NCI-H748 treated with DMSO at 0.1 percent for 48 hours (cell line): ENCODE measurements at regions not wholly inside any gene's neighbourhood (a gene's known extent, or its start where the extent isn't known, plus 50 kb on each side); places are given as distances from the start of the nearest gene placed in this dataset.

ENCODE experiments used
- DNase-seq: peaks from one replicate; lab custom pipeline; 2025; lab: John Stamatoyannopoulos, UW

DNA sequence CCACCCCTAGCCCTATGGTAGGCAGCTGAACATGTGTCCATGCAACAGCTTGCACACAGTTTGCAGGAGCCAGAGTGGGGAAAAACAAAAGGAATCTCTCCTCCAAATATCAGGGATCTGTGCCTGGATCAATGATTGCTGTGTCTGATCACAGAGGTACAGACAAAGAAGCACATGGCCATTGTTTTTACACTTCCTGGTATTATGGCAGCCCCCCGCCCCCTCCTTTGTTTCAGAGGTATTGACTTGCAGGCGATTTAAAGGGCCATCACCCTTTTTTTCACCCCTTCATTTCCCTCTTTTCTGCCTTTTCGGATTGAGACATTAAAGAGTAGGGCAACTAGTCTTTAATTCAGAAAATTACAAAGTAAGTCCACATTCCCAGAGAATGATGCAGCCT is 453.0 kb upstream of the LUZP2 start:
- DNase-seq, result no peak

DNA sequence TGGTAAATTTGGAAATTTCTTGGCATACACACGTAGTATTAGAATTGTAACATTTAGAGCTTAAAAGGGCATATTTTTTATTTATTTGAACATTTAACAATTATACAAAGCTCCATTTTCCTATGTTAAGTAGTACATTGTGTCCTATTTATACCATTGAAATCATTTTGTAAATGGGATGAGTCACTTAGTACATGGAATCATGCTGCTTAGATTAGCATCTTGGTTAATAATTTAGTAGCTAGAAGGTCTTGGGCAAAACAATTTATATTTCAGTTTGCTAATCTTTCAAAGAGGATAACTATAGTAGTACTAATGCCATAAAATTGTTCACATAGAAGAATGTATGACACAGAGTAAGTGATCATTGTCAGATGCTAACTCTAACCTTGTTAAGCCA is 450.1 kb upstream of the LUZP2 start:
- no peak for DNase-seq

DNA sequence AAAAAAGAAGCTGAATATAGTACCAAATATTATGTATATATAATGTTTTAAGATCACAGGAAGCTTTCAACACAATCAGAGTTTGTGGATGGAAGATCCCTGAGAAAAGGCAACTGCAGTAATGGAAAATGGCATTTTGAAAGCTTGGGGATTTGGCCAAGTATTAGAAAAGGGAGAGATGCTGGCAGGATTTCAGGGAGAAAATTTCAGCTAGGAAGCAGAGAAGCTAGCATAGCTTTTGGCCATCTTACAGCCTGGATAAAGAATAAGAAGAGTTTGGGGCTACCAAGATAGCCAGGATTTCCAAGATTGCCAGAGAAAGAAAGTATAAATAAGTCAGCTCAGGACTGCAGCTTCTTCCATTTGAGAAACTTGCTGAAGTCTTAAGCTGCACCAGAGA is 440.8 kb upstream of the LUZP2 start:
- no peak for DNase-seq

GRCh38 chr11:24060125-24060524 is 436.7 kb upstream of the LUZP2 start:
- no peak for DNase-seq

DNA sequence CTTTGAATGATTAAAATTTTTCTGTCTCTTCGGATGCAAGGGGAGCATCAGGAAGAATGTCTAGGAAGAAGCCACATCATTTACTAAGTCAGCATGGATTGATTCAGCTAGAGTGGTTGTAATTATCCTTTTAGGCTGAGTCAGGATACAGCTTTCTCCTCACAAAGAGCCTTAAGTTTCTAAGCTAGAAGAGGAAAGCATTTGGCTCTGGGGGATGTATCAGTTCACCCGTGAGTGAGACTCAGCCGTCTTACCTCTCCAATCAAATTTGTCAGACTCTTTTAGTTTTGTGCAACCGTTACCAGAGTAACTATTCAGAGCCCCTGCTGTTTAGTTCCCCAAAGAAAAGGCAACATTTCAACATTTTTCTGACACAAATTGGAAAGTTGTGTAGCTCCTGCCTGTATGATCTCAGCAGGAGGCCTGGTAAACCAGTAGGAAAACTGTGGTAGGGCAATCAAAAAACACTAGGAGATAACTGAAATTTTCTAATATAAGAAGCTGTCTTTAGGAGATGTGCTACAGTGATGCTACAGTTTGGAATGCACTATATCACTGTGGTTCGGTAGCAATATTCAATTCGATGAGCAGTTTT is 432.4 kb upstream of the LUZP2 start:
- no peak for DNase-seq

- no peak for DNase-seq
Observed at GRCh38 chr11:24068197-24068596, 428.7 kb upstream of the LUZP2 start.

DNA sequence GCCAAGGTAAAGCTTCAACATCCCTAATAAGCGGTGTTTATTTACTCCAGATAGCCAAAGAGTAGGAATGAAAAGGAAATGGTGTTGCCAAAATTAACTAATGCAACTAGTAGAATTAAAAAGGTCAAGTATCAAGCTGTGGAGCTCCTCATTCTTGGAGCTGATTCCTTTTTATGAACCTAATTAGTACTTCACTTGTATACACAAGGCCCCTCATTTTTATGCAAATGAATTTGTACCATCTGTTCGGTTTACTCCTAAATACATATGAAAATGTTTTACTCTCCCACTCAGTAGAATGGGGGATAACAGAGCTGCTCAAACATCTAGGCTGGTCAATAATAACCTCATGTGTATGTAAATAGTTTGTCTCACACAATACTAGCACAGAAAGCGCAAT is 426.4 kb upstream of the LUZP2 start:
- no peak for DNase-seq

- no peak for DNase-seq
Observed at GRCh38 chr11:24078018-24078417, 418.8 kb upstream of the LUZP2 start.

DNA sequence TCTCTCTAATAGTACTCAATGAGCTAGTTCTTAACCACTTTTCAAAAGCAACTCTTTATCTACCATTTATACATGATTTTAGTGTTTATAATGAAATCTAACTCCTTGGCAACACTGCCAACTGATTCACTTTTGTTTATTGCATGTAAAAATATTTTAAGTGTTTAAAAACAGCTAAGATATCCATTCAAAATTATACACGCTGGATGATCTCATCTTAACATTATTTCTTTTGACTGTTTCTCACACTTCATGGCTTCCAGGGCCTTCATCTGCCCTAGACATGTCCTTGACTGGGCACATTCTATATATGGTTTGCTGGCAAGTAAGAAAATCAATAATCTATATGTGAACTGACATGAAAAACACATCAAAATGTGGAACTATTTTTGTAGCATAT is 414.6 kb upstream of the LUZP2 start:
- DNase-seq, result no peak

DNA sequence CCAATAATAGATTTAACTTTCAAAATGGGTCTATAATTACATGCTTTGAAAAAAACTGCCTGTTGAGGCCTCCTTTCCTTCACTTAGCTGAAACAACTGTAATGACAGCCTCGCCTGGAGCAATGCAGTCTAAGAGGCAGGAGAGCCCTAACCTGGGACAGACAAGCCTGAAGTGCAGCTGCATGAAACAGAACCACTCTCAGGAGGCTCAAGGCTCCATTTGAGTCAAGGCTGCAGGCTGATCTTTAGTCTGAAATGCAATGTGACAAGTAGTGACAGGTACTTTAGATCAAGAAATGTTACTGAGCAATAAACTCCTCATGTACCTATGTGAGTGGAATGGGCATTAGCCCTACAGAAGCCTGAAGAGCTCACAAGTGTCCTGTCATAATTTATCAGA is 414.0 kb upstream of the LUZP2 start:
- no peak for DNase-seq

DNA sequence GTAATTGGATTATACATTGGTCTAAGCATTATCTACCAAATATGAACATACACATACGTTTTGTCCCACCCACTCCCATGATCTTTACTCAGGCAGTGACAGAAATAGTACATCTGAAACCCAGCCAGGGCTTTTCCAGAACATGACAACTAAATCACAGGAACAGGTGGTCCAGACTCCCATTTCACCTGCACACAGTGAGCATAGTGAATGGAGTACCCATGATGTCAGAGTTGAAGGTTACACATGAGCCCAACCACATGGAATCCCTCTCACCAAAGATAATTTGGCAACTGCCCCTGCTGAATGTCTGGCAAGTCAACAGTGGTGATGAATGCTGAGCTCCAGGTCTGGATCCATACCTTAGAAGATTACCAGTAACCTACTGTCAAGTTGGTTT is 411.9 kb upstream of the LUZP2 start:
- DNase-seq, result no peak

DNA sequence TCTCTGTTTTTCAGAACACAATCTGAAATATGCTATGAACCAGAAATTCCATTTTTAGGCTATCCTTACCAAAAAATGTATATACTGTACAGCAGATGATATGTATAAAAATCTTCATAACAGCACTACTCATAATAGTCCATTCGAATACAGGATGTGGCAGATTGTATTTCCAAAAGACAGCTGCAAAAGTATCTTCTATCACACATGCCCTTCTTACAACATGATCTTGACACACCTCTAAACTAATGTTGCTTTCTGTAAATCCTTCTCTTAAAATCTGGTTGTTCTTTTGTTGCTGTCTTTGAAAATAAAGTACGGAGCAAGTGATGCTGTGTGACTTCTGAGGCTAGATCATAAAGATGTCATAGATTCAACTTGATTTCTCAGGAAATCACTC is 409.9 kb upstream of the LUZP2 start:
- DNase-seq, result no peak

- no peak for DNase-seq
Observed at GRCh38 chr11:24091594-24091993, 405.3 kb upstream of the LUZP2 start.

DNA sequence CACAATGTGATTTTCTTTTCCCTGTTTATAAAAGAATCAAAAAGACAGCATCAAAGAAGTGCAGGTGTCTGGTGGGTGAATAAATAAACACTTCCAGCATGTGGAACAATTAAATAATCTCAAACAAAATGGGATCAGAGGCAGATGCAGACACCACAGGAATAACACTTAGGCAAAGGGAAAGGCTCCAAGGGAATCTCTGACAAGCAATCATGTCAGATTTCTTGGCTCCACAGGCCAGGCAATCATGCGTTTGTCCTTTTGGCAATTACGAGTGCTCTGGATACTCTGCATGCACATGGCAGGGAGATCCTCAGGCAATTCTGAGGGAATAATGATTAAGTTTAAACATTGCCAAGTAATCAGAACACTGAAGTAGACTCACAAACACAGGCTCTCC is 403.5 kb upstream of the LUZP2 start:
- DNase-seq, result no peak

GRCh38 chr11:24108609-24109008 is 388.2 kb upstream of the LUZP2 start:
- DNase-seq, result no peak

DNA sequence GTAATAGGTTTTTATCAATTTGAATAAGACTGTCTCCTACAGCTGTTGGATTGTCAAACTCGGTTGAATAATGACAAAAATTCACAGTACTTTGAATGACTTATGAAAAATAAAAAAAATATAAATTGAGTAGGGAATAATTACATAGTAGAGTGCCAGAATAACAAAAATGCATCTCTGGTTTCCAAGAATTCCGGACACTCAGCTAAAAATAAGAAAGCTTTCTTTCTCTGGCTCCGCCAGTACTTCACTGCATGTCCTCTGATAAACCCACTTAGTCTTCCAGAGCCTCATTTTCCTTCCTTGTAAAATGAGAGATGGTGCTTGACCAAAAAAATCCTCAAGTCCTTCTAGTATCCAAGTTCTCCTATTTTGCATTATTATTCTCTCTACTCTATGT is 374.6 kb upstream of the LUZP2 start:
- DNase-seq, result no peak

DNA sequence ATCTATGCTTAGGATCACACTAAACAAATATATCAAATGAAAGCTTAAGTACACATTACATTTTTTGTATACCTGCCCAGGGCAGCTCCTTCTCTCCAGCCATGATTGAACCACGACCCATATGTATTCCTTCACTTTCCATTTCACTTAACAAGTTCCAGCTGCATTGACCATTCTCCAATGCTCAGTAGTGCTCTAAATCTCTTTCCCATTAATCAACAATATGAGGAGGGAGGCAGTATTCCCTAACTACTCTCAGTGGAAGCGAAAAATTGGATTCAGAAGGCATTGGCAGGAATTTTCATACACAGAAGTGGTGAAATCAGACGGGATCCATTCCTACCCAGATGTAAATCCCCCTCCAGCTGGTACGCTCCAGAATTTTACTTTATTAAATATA is 372.0 kb upstream of the LUZP2 start:
- no peak for DNase-seq

GRCh38 chr11:24131698-24132097 is 365.2 kb upstream of the LUZP2 start:
- DNase-seq, result no peak

- DNase-seq, result no peak
Observed at GRCh38 chr11:24132471-24132870, 364.4 kb upstream of the LUZP2 start.

- no peak for DNase-seq
Observed at GRCh38 chr11:24134879-24135589, 361.8 kb upstream of the LUZP2 start.

GRCh38 chr11:24142062-24142461 is 354.8 kb upstream of the LUZP2 start:
- DNase-seq, result no peak

DNA sequence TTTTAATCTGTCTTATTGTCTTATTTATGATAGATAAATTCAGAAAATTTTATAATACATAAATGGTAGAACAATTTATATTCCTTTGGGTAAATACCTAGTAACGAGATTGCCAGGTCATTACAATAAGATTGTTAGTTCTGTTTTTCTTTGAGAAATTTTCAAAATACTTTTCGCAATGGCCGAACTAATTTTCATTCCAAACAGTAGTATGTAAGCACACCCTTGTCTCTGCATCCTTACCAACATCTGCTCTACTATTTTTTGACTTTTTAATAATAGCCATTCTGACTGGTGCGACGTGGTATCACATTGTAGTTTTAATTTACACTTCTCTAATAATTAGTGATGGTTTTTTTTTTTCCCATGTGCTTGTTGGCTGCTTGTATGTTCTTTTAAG is 351.4 kb upstream of the LUZP2 start:
- DNase-seq, result no peak

DNA sequence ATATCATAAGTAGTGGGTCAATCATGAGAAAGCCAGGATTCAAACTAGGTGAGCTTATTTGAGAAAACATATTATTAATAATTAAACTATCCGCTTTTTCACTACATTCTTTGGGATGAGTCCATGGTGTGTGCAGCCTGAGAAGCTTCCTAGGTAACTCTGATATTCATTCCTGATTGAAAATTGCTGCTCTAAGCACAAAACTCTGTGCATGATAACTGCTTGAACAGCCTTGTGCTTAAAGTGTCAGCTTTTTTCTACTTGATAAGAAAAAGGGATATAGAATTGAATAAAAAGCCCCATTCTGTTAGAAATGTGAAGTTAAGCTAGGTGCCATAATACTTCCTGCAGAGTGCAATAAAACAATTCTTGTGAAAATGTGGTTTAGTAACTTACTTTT is 343.5 kb upstream of the LUZP2 start:
- no peak for DNase-seq

DNA sequence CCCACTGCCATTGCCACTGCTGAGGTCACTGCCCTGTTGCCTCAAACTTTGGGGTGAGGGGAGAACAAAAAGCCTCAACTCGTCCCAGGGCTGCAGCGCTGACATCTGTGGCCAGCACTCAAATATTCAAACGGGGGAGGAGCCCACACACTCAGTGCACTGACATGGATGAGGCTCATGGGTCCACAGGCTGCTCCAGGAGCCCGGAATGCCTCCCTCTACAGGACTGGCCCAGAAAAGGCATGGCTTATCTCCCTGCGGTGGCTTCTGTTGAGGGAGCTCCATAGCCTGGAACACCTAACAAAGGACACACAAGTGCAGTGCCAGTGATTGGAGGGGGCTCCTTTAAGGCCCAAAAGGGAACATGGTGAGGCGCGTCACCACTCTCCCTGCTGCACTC is 341.1 kb upstream of the LUZP2 start:
- no peak for DNase-seq
